H9 (cell line): ENCODE measurements at regions not wholly inside any gene's neighbourhood (a gene's known extent, or its start where the extent isn't known, plus 50 kb on each side); places are given as distances from the start of the nearest gene placed in this dataset.

ENCODE experiments used
- DNase-seq: peaks from one replicate; pipeline ENCODE4 v3.0.0-alpha.2; 2017
- H2AFZ ChIP-seq: one replicate; pipeline ENCODE4 v1.6.1; 2013; ENCODE audit warnings: mild to moderate bottlenecking, low read length, control low read depth, moderate library complexity
- H2AK5ac ChIP-seq: 2 replicates; pipeline ENCODE4 v1.6.1; 2013; ENCODE audit warnings: low read length, control low read depth, mixed read lengths; ENCODE audit not compliant: insufficient read length
- H2BK120ac ChIP-seq: one replicate; pipeline ENCODE4 v1.6.1; 2013; ENCODE audit warnings: low read depth, mild to moderate bottlenecking, low read length, control low read depth, inconsistent platforms; ENCODE audit not compliant: poor library complexity, severe bottlenecking
- H2BK12ac ChIP-seq: 2 replicates; pipeline ENCODE4 v1.6.1; 2013; ENCODE audit warnings: low read length, control low read depth, mixed read lengths, low read depth; ENCODE audit not compliant: insufficient read length
- H2BK15ac ChIP-seq: 2 replicates; pipeline ENCODE4 v1.6.1; 2013; ENCODE audit warnings: low read depth, low read length, control low read depth
- H2BK20ac ChIP-seq: one replicate; pipeline ENCODE4 v1.6.1; 2013; ENCODE audit warnings: low read depth, mild to moderate bottlenecking, low read length, control low read depth, inconsistent platforms; ENCODE audit not compliant: poor library complexity, severe bottlenecking
- H2BK5ac ChIP-seq: 2 replicates; pipeline ENCODE4 v1.6.1; 2013; ENCODE audit warnings: low read length, control low read depth, mixed read lengths; ENCODE audit not compliant: insufficient read length
- H3K14ac ChIP-seq: 2 replicates; pipeline ENCODE4 v1.6.1; 2013; ENCODE audit warnings: low read length, control low read depth; ENCODE audit not compliant: insufficient read depth
- H3K18ac ChIP-seq: 2 replicates; pipeline ENCODE4 v1.6.1; 2013; ENCODE audit warnings: low read depth, mild to moderate bottlenecking, mixed read lengths, low read length, control low read depth; ENCODE audit not compliant: insufficient read length
- H3K23ac ChIP-seq: 2 replicates; pipeline ENCODE4 v1.6.1; 2013; ENCODE audit warnings: low read length, control low read depth, mixed read lengths, low read depth; ENCODE audit not compliant: insufficient read length
- H3K23me2 ChIP-seq: 2 replicates; pipeline ENCODE4 v1.6.1; 2013; ENCODE audit warnings: low read depth, mild to moderate bottlenecking, mixed read lengths, low read length, control low read depth; ENCODE audit not compliant: insufficient read length, poor library complexity, severe bottlenecking
- H3K27ac ChIP-seq: 2 replicates; pipeline ENCODE4 v1.5.1; 2013; ENCODE audit warnings: low read length, control low read depth, mixed read lengths, low read depth; ENCODE audit not compliant: insufficient read length
- H3K27me3 ChIP-seq: 2 replicates; pipeline ENCODE4 v1.6.1; 2013; ENCODE audit warnings: low read length, control low read depth, inconsistent platforms; ENCODE audit not compliant: insufficient read depth
- H3K4ac ChIP-seq: 2 replicates; pipeline ENCODE4 v1.6.1; 2013; ENCODE audit warnings: low read depth, mild to moderate bottlenecking, control low read depth, inconsistent platforms, low read length, moderate library complexity
- H3K4me1 ChIP-seq: 2 replicates; pipeline ENCODE4 v1.6.1; 2013; ENCODE audit warnings: low read length, control low read depth, inconsistent platforms; ENCODE audit not compliant: insufficient read depth
- H3K4me2 ChIP-seq: 2 replicates; pipeline ENCODE4 v1.6.1; 2013; ENCODE audit warnings: low read length, control low read depth, mixed read lengths; ENCODE audit not compliant: insufficient read length, insufficient read depth
- H3K56ac ChIP-seq: 2 replicates; pipeline ENCODE4 v1.6.1; 2013; ENCODE audit warnings: low read depth, mild to moderate bottlenecking, mixed read lengths, low read length, control low read depth; ENCODE audit not compliant: insufficient read length
- H3K79me1 ChIP-seq: 2 replicates; pipeline ENCODE4 v1.6.1; 2013; ENCODE audit warnings: low read depth, mild to moderate bottlenecking, moderate library complexity, low read length, control low read depth, inconsistent platforms; ENCODE audit not compliant: insufficient read depth, poor library complexity, severe bottlenecking
- H3K79me2 ChIP-seq: 2 replicates; pipeline ENCODE4 v1.6.1; 2013; ENCODE audit warnings: low read length, control low read depth, inconsistent platforms; ENCODE audit not compliant: insufficient read depth
- H3K9ac ChIP-seq: 2 replicates; pipeline ENCODE4 v1.6.1; 2013; ENCODE audit warnings: low read length, control low read depth, mixed read lengths; ENCODE audit not compliant: insufficient read length; ENCODE audit errors: extremely low read depth
- H3K9me3 ChIP-seq: one replicate; pipeline ENCODE4 v1.6.1; 2013; ENCODE audit warnings: low read depth, low read length, inconsistent platforms; ENCODE audit not compliant: control insufficient read depth
- H3T11ph ChIP-seq: one replicate; pipeline ENCODE4 v1.6.1; 2013; ENCODE audit warnings: mild to moderate bottlenecking, low read length, control low read depth, inconsistent platforms
- H4K20me1 ChIP-seq: one replicate; pipeline ENCODE4 v1.6.1; 2013; ENCODE audit not compliant: control insufficient read depth, insufficient read length, insufficient read depth
- H4K5ac ChIP-seq: 2 replicates; pipeline ENCODE4 v1.6.1; 2013; ENCODE audit warnings: low read depth, mild to moderate bottlenecking, mixed read lengths, low read length, control low read depth; ENCODE audit not compliant: insufficient read length
- H4K8ac ChIP-seq: replicated peaks from 2 replicates; pipeline ENCODE4 v1.6.1; 2013; ENCODE audit warnings: low read length, control low read depth, mixed read lengths, low read depth; ENCODE audit not compliant: insufficient read length
- H4K91ac ChIP-seq: 2 replicates; pipeline ENCODE4 v1.6.1; 2013; ENCODE audit warnings: low read depth, mild to moderate bottlenecking, moderate library complexity, mixed read lengths, low read length, control low read depth; ENCODE audit not compliant: insufficient read length
- H3K27ac Mint-ChIP-seq, 3 experiments: 2 replicates in 2 of 3; 3 replicates in 1 of 3; pipeline ENCODE4 v1.8.0; 2020 to 2021; ENCODE audit warnings: mixed read lengths in 3 of 3, mild to moderate bottlenecking in 1 of 3, moderate library complexity in 1 of 3
- H3K27me3 Mint-ChIP-seq: 2 replicates; pipeline ENCODE4 v1.8.0; 2021; ENCODE audit warnings: low read depth, mild to moderate bottlenecking, moderate library complexity, mixed read lengths
- H3K36me3 Mint-ChIP-seq, 3 experiments: 2 replicates in 2 of 3; 3 replicates in 1 of 3; pipeline ENCODE4 v1.8.0; 2020 to 2021; ENCODE audit warnings: low read depth in 3 of 3, mixed read lengths in 3 of 3; ENCODE audit not compliant: insufficient read depth in 1 of 3
- H3K4me1 Mint-ChIP-seq, 2 experiments: 2 replicates each; pipeline ENCODE4 v1.8.0; 2020; ENCODE audit warnings: mixed read lengths in 2 of 2
- H3K4me3 Mint-ChIP-seq, 2 experiments: 2 replicates in 1 of 2; 3 replicates in 1 of 2; pipeline ENCODE4 v1.8.0; 2020 to 2021; ENCODE audit warnings: mild to moderate bottlenecking in 2 of 2, mixed read lengths in 2 of 2, moderate library complexity in 1 of 2
- H3K9me3 Mint-ChIP-seq, 2 experiments: 2 replicates in 1 of 2; 3 replicates in 1 of 2; pipeline ENCODE4 v1.8.0; 2020; ENCODE audit warnings: mild to moderate bottlenecking in 2 of 2, mixed read lengths in 2 of 2, moderate library complexity in 1 of 2
- CTCF ChIP-seq: fragments of 200-600 bp; sonication (generic); conservative IDR thresholded peaks from 3 replicates; pipeline ENCODE4 v1.8.0; 2021; ENCODE audit warnings: antibody characterized with exemption, mild to moderate bottlenecking
- WGBS: extraction: QIAGEN DNeasy Blood & Tissue Kit; methylation state at CpG from one replicate; pipeline ENCODE4 v1.1.7; 2013; ENCODE audit warnings: missing lambda C conversion rate, low lambda C conversion rate, mixed read lengths; ENCODE audit not compliant: insufficient read length; ENCODE audit errors: extremely low coverage; 5-methylcytosine and 5-hydroxymethylcytosine counted together

- Histone ChIP-seq H3K27me3 (no peaks in the 10 kb centered on the region), H3K23me2 (no peaks in the 10 kb centered on the region), H2AFZ (no peak overlapping the region), H2BK120ac (no peak overlapping the region), H3K18ac (no peak overlapping the region), H4K20me1 (no peaks in the 10 kb centered on the region), H3K56ac (no peak overlapping the region), H2AK5ac (no peak overlapping the region), H2BK15ac (no peak overlapping the region), H3K4ac (no peak overlapping the region), H3K9ac (no peak overlapping the region), H3K79me2 (no peaks in the 10 kb centered on the region), H4K5ac (no peak overlapping the region), H3K14ac (no peak overlapping the region), H3K4me2 (no peak overlapping the region), H3T11ph (no peak overlapping the region), H4K8ac (no peak overlapping the region), H4K91ac (no peak overlapping the region), H3K27ac (no peak overlapping the region), H2BK20ac (no peak overlapping the region), H2BK12ac (no peak overlapping the region), H3K23ac (no peak overlapping the region), H3K4me1 (no peaks in the 10 kb centered on the region), H2BK5ac (no peak overlapping the region), H3K9me3 (no peaks in the 10 kb centered on the region), H3K79me1 (no peaks in the 10 kb centered on the region)
- H3K4me1 Mint-ChIP-seq, result no peaks in the 10 kb centered on the region
- no peak for TF ChIP-seq CTCF
- H3K9me3 Mint-ChIP-seq, result no peaks in the 10 kb centered on the region
- no peaks in the 10 kb centered on the region for H3K27me3 Mint-ChIP-seq
- WGBS, result no CpG with 5 or more reads among the region's 5 CpGs
- no peak overlapping the region for H3K27ac Mint-ChIP-seq
- H3K36me3 Mint-ChIP-seq, result no peaks in the 10 kb centered on the region; a peak in 1 of 7 replicates
- no peak for DNase-seq
- no peak overlapping the region for H3K4me3 Mint-ChIP-seq
These were observed 220.0 kb downstream of the KIF20B start for GRCh38 chr10:89921403-89921802.
